HS-5 (cell line): ENCODE measurements at regions not wholly inside any gene's neighbourhood (a gene's known extent, or its start where the extent isn't known, plus 50 kb on each side); places are given as distances from the start of the nearest gene placed in this dataset.

Experiments
- DNase-seq: peaks from one replicate; pipeline ENCODE4 v3.0.0-alpha.2; 2012; ENCODE audit warnings: low read depth

GRCh38 chr4:85265234-85265633 is 209.7 kb upstream of the ARHGAP24 start:
- DNase-seq = no peak

GRCh38 chr4:85268188-85268587 is 206.8 kb upstream of the ARHGAP24 start:
- no peak for DNase-seq

GRCh38 chr4:85268961-85269360 is 206.0 kb upstream of the ARHGAP24 start:
- DNase-seq = peak; percentile 4

- no peak for DNase-seq
Measured at GRCh38 chr4:85274955-85275354, 200.0 kb upstream of the ARHGAP24 start.

- DNase-seq = no peak
Measured at GRCh38 chr4:85280963-85281362, 194.0 kb upstream of the ARHGAP24 start.

GRCh38 chr4:85291226-85291625 is 183.7 kb upstream of the ARHGAP24 start:
- no peak for DNase-seq

GRCh38 chr4:85298037-85298436 is 176.9 kb upstream of the ARHGAP24 start:
- peak; percentile 22 for DNase-seq

GRCh38 chr4:85302193-85302736 is 172.7 kb upstream of the ARHGAP24 start:
- DNase-seq = no peak

- DNase-seq = no peak
Measured at GRCh38 chr4:85302756-85303155, 172.2 kb upstream of the ARHGAP24 start.

- no peak for DNase-seq
Measured at GRCh38 chr4:85318415-85318814, 156.5 kb upstream of the ARHGAP24 start.

GRCh38 chr4:85358831-85359230 is 116.1 kb upstream of the ARHGAP24 start:
- DNase-seq = no peak

- DNase-seq = no peak
Measured at GRCh38 chr4:85362550-85362949, 112.4 kb upstream of the ARHGAP24 start.

GRCh38 chr4:85367815-85368214 is 107.1 kb upstream of the ARHGAP24 start:
- DNase-seq = no peak

- DNase-seq = no peak
Measured at GRCh38 chr4:85368240-85368639, 106.7 kb upstream of the ARHGAP24 start.

GRCh38 chr4:85368932-85369331 is 106.0 kb upstream of the ARHGAP24 start:
- DNase-seq = no peak

- DNase-seq = no peak
Measured at GRCh38 chr4:85369703-85370380, 105.1 kb upstream of the ARHGAP24 start.

- peak; percentile 16 for DNase-seq
Measured at GRCh38 chr4:85370400-85371032, 104.4 kb upstream of the ARHGAP24 start.

- DNase-seq = no peak
Measured at GRCh38 chr4:85372966-85373365, 102.0 kb upstream of the ARHGAP24 start.

- DNase-seq = no peak
Measured at GRCh38 chr4:85376285-85376684, 98.7 kb upstream of the ARHGAP24 start.

GRCh38 chr4:85381968-85382367 is 93.0 kb upstream of the ARHGAP24 start:
- peak; percentile 16 for DNase-seq

- DNase-seq = no peak
Measured at GRCh38 chr4:85391071-85391470, 83.9 kb upstream of the ARHGAP24 start.

GRCh38 chr4:85391589-85392410 is 83.2 kb upstream of the ARHGAP24 start:
- DNase-seq = no peak

GRCh38 chr4:85393201-85393600 is 81.7 kb upstream of the ARHGAP24 start:
- DNase-seq = no peak
